Ishikawa (cell line): ENCODE measurements at regions not wholly inside any gene's neighbourhood (a gene's known extent, or its start where the extent isn't known, plus 50 kb on each side); places are given as distances from the start of the nearest gene placed in this dataset.

Experiments
- CEBPB ChIP-seq: IDR thresholded peaks from 2 replicates; pipeline ENCODE4 v1.6.1; 2012
- EP300 ChIP-seq: IDR thresholded peaks from 2 replicates; pipeline ENCODE4 v1.6.1; 2012; ENCODE audit warnings: borderline replicate concordance
- NFIC ChIP-seq: IDR thresholded peaks from 2 replicates; pipeline ENCODE4 v1.6.1; 2012
- RAD21 ChIP-seq: IDR thresholded peaks from 2 replicates; pipeline ENCODE4 v1.6.1; 2012; ENCODE audit warnings: low read depth
- YY1 ChIP-seq: IDR thresholded peaks from 2 replicates; pipeline ENCODE4 v1.6.1; 2012; ENCODE audit warnings: low read depth
- ZBTB7A ChIP-seq: IDR thresholded peaks from 2 replicates; pipeline ENCODE4 v1.6.1; 2012; ENCODE audit warnings: low read depth
- TF ChIP-seq, protein P1 (sequence below): IDR thresholded peaks from 2 replicates; pipeline ENCODE4 v1.6.1; 2012

DNA sequence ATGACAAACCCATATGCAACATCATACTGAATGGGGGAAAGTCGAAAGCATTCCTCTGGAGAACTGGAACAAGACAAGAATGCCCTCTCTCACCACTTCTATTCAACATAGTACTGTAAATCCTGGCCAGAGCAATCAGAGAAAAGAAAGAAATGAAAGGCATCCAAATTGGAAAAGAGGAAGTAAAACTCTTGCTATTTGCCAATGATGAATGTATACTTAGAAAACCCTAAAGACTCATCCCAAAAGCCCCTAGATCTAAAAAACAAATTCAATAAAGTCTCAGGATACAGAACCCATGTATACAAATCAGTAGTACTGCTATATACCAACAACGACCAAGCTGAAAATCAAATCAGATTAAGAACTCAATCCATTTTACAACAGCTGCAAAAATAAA, 66.9 kb downstream of the SPATA31C2 start:
- TF ChIP-seq ZBTB7A (no peak), EP300 (no peak), RAD21 (no peak), YY1 (no peak), CEBPB (no peak), NFIC (no peak)
- TF ChIP-seq, protein P1, sequence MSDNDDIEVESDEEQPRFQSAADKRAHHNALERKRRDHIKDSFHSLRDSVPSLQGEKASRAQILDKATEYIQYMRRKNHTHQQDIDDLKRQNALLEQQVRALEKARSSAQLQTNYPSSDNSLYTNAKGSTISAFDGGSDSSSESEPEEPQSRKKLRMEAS: no peak
